ENCODE measurements at regions not wholly inside any gene's neighbourhood (a gene's known extent, or its start where the extent isn't known, plus 50 kb on each side); places are given as distances from the start of the nearest gene placed in this dataset.

DNA sequence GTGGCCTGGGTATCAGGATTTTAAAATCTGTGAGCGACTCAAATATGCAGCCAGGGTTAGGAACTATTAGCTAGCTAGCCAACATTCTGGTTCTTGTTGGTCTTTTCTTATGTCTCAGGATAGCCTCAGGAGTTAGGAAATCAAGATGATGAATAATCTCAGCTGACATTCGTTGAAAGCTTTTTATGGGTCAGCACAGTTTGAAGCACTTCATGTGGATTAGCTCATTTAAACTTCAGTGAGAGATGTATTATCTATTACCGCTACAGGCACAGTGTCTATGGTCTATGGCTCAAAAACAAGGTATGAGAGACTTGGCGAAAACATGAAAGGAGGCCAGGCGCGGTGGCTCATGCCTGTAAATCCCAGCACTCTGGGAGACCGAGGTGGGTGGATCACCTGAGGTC lies 187.5 kb upstream of the THRB start:
- H3K9me1 ChIP-seq (ENCODE audit: control insufficient read depth, insufficient read depth, low read length), result no peaks in the 10 kb centered on the region
- no peaks in the 10 kb centered on the region for H3K9me3 ChIP-seq (replicated peaks; ENCODE audit: control insufficient read depth, insufficient read depth, low read depth, low read length)
- H3K4me3 ChIP-seq, result no peak overlapping the region
- DNase-seq (ENCODE audit: extremely low read depth in 1 of 4, low spot score in 3 of 4) (no peak), FAIRE-seq (no peak), ATAC-seq (no peak)
- H4K20me1 ChIP-seq (replicated peaks; ENCODE audit: control insufficient read depth, insufficient read depth, low read length), result no peaks in the 10 kb centered on the region
- 24% methylated on average over 7 of the region's 7 CpGs for WGBS (ENCODE audit: insufficient coverage, low coverage, missing lambda C conversion rate)
- H3K27ac ChIP-seq (ENCODE audit: extremely low read depth, low read depth, low read length), result no peak overlapping the region
- in situ Hi-C loops (cut with MboI), result loop anchor here (5.0 kb wide), 1 partner anchor 675 kb away; no protein-coding TSS in a partner anchor
- intact Hi-C loops (cut with micrococcal nuclease), result loop anchor here (2.0 to 5.0 kb wide), 2 partner anchors 420 to 495 kb away; no protein-coding TSS in a partner anchor
- TF ChIP-seq, protein P1, sequence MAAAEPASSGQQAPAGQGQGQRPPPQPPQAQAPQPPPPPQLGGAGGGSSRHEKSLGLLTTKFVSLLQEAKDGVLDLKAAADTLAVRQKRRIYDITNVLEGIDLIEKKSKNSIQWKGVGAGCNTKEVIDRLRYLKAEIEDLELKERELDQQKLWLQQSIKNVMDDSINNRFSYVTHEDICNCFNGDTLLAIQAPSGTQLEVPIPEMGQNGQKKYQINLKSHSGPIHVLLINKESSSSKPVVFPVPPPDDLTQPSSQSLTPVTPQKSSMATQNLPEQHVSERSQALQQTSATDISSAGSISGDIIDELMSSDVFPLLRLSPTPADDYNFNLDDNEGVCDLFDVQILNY (CRISPR knock-in tag; IDR thresholded peaks at IDR 0.05), result no peak
- TF ChIP-seq ZNF561 (CRISPR knock-in tag; conservative IDR thresholded peaks at IDR 0.05), result no peak
- TF ChIP-seq HSF4 (CRISPR knock-in tag; IDR thresholded peaks at IDR 0.05; ENCODE audit: borderline replicate concordance), result no peak
- no peak for TF ChIP-seq ETV1 (tag; conservative IDR thresholded peaks at IDR 0.05; ENCODE audit: low read depth)
- TF ChIP-seq TAF1 (IDR thresholded peaks at IDR 0.05; ENCODE audit: control insufficient read depth, extremely low read depth, insufficient read depth, low read length, severe bottlenecking), result no peak
- TF ChIP-seq EWSR1 (IDR thresholded peaks at IDR 0.05; ENCODE audit: borderline replicate concordance, low read depth, partially characterized antibody), result no peak
- no peak for TF ChIP-seq CBX3 (IDR thresholded peaks at IDR 0.05; ENCODE audit: borderline replicate concordance in 1 of 2, low read length in 2 of 2)
- TF ChIP-seq GATAD2A (IDR thresholded peaks at IDR 0.05), result no peak
- TF ChIP-seq KAT7 (CRISPR knock-in tag; IDR thresholded peaks at IDR 0.05; ENCODE audit: borderline replicate concordance), result no peak
- H3K36me3 ChIP-seq (ENCODE audit: control insufficient read depth, insufficient read depth, low read length), result no peaks in the 10 kb centered on the region
- no TSS peak for BruUV-seq (replicated peaks)
- no peaks in the 10 kb centered on the region for H3K4me1 ChIP-seq (replicated peaks in 1 of 2; ENCODE audit: control insufficient read depth in 2 of 2, insufficient read depth in 2 of 2, low read length in 2 of 2)
- no peak overlapping the region for H3K4me2 ChIP-seq (ENCODE audit: insufficient read depth, low read length)
- no peak overlapping the region for H3K9ac ChIP-seq (ENCODE audit: insufficient read depth in 1 of 2, low read depth in 2 of 2, low read length in 2 of 2)
- CTCF ChIA-PET (ENCODE audit: low intra/inter-chr PET ratio), result interaction anchor here (2.0 kb wide), 1 partner anchor 496 kb away, joined by 6 read pairs; no protein-coding TSS in a partner anchor
- H3K27me3 ChIP-seq (ENCODE audit: control insufficient read depth in 2 of 2, insufficient read depth in 2 of 2, low read length in 2 of 2), result no peaks in the 10 kb centered on the region; a peak in 1 of 5 replicates
- H3K79me2 ChIP-seq (ENCODE audit: control insufficient read depth, insufficient read depth, low read length), result no peaks in the 10 kb centered on the region
- POLR2A ChIA-PET, result no interaction called here
- no peak overlapping the region for H2AFZ ChIP-seq (ENCODE audit: low read depth, low read length)

All from K562 (cell line).